Sigmoid colon (tissue), 4 donors: ENCODE measurements at regions not wholly inside any gene's neighbourhood (a gene's known extent, or its start where the extent isn't known, plus 50 kb on each side); places are given as distances from the start of the nearest gene placed in this dataset.

Source experiments
- POLR2A ChIP-seq, 2 donors: fragments of 450-650 bp; IDR thresholded peaks; one replicate each; pipeline ENCODE4 v1.6.1; 2016; ENCODE audit warnings: antibody characterized with exemption in 2 of 2, mild to moderate bottlenecking in 2 of 2, moderate library complexity in 2 of 2
- POLR2AphosphoS5 ChIP-seq, 4 donors: sonication (generic); formaldehyde crosslinking; IDR thresholded peaks; one replicate each; pipeline ENCODE4 v1.6.1; 2017; ENCODE audit warnings: antibody characterized with exemption in 4 of 4
- TF ChIP-seq, protein P1 (sequence below), 4 experiments: fragments of 450-650 bp in 3 of 4; fragments of 200-600 bp in 1 of 4; IDR thresholded peaks; one replicate each; pipeline ENCODE4 v1.5.1; 2016 to 2019; ENCODE audit warnings: antibody characterized with exemption in 4 of 4, mild to moderate bottlenecking in 3 of 4, moderate library complexity in 2 of 4

DNA sequence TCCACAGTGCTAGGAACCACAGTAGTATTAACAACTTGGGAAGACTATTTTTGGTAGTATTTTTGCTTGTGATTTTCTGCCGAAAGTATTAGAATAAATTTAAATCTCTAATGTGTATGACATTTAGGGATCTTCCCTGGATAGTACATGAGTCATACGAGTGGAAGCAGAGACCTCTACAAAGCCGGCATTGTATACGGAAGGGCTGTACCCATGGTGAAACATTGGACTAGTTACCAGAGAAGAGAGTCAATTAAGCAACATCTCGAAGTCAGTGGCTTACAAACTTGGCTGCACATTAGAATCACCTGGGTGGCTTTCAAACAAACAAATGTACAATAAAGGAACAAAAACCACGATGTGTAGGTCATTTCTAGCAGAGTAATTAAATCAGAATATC is 1131.7 kb upstream of the LRRTM1 start:
- TF ChIP-seq, protein P1, sequence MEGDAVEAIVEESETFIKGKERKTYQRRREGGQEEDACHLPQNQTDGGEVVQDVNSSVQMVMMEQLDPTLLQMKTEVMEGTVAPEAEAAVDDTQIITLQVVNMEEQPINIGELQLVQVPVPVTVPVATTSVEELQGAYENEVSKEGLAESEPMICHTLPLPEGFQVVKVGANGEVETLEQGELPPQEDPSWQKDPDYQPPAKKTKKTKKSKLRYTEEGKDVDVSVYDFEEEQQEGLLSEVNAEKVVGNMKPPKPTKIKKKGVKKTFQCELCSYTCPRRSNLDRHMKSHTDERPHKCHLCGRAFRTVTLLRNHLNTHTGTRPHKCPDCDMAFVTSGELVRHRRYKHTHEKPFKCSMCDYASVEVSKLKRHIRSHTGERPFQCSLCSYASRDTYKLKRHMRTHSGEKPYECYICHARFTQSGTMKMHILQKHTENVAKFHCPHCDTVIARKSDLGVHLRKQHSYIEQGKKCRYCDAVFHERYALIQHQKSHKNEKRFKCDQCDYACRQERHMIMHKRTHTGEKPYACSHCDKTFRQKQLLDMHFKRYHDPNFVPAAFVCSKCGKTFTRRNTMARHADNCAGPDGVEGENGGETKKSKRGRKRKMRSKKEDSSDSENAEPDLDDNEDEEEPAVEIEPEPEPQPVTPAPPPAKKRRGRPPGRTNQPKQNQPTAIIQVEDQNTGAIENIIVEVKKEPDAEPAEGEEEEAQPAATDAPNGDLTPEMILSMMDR (IDR thresholded peaks at IDR 0.05), result no peak
- TF ChIP-seq POLR2AphosphoS5 (IDR thresholded peaks at IDR 0.05) (no peak), POLR2A (IDR thresholded peaks at IDR 0.05) (no peak)
